Caco-2 (cell line): ENCODE measurements at regions not wholly inside any gene's neighbourhood (a gene's known extent, or its start where the extent isn't known, plus 50 kb on each side); places are given as distances from the start of the nearest gene placed in this dataset.

Experiments
- BruUV-seq: library from RNA; stranded (reverse); fragments of 400-500 nt; replicated peaks from 2 replicates; lab custom pipeline; 2021; lab: Mats Ljungman, UMichigan
- CTCF ChIA-PET: fragments of 300-600 bp; sonication (Branson Sonifier 250); formaldehyde crosslinking; loops from one replicate; lab custom pipeline; 2022; ENCODE audit warnings: antibody characterized with exemption; lab: Charles Lee
- POLR2A ChIA-PET: fragments of 300-600 bp; sonication (Branson Sonifier 250); formaldehyde crosslinking; loops from one replicate; lab custom pipeline; 2022; ENCODE audit warnings: antibody characterized with exemption; lab: Charles Lee
- DNase-seq, 2 experiments: peaks; one replicate each; pipeline versions ENCODE4 v3.0.0 to v3.0.0-alpha.2; 2020 to 2022
- H3K27me3 ChIP-seq: replicated peaks from 2 replicates; pipeline ENCODE4 v1.6.0; 2011; ENCODE audit warnings: low read length; ENCODE audit not compliant: control insufficient read depth, insufficient read depth
- H3K36me3 ChIP-seq: 2 replicates; pipeline ENCODE4 v1.5.1; 2011; ENCODE audit warnings: low read length; ENCODE audit not compliant: control insufficient read depth, insufficient read depth
- H3K4me1 ChIP-seq: fragments of 250-450 bp; sonication (Bioruptor Pico); 2 replicates; pipeline ENCODE4 v1.5.1; 2020; ENCODE audit warnings: mild to moderate bottlenecking
- H3K4me3 ChIP-seq: 2 replicates; pipeline ENCODE4 v1.5.1; 2011; ENCODE audit warnings: low read depth, mild to moderate bottlenecking, control low read depth, low read length
- H3K9me3 ChIP-seq: fragments of 250-450 bp; sonication (Bioruptor Pico); 2 replicates; pipeline ENCODE4 v1.5.1; 2020; ENCODE audit warnings: mild to moderate bottlenecking, moderate library complexity
- H3K27ac Mint-ChIP-seq: one replicate; pipeline ENCODE4 v1.8.0; 2022; ENCODE audit warnings: mixed read lengths; ENCODE audit not compliant: unreplicated experiment
- H3K27me3 Mint-ChIP-seq: one replicate; pipeline ENCODE4 v1.8.0; 2022; ENCODE audit warnings: mixed read lengths; ENCODE audit not compliant: insufficient read depth, unreplicated experiment
- H3K36me3 Mint-ChIP-seq: one replicate; pipeline ENCODE4 v1.8.0; 2022; ENCODE audit warnings: mild to moderate bottlenecking, mixed read lengths; ENCODE audit not compliant: insufficient read depth, unreplicated experiment
- H3K4me1 Mint-ChIP-seq: one replicate; pipeline ENCODE4 v1.8.0; 2022; ENCODE audit warnings: low read depth, mixed read lengths; ENCODE audit not compliant: unreplicated experiment
- H3K4me3 Mint-ChIP-seq: one replicate; pipeline ENCODE4 v1.8.0; 2022; ENCODE audit warnings: mild to moderate bottlenecking, moderate library complexity, mixed read lengths; ENCODE audit not compliant: unreplicated experiment
- H3K9me3 Mint-ChIP-seq: one replicate; pipeline ENCODE4 v1.8.0; 2022; ENCODE audit warnings: mixed read lengths; ENCODE audit not compliant: unreplicated experiment
- CTCF ChIP-seq, 2 experiments: fragments of 200-600 bp in 1 of 2; IDR thresholded peaks; 1 replicate in 1 of 2; 2 replicates in 1 of 2; pipeline versions ENCODE4 v1.5.1 to v1.8.0; 2011 to 2022; ENCODE audit warnings: antibody characterized with exemption in 1 of 2, control low read depth in 1 of 2, inconsistent platforms in 1 of 2, low read depth in 1 of 2, low read length in 1 of 2, mild to moderate bottlenecking in 1 of 2, moderate library complexity in 1 of 2; ENCODE audit not compliant: insufficient read depth in 1 of 2, severe bottlenecking in 1 of 2, unreplicated experiment in 1 of 2
- intact Hi-C: fragments of 100-400 bp; cut with micrococcal nuclease; formaldehyde crosslinking; loops from one replicate; pipeline ENCODE4 v1.10.0; 2022; ENCODE audit not compliant: unreplicated experiment

GRCh38 chr10:78856421-78856820, 212.3 kb upstream of the ZMIZ1 start:
- ChIA-PET POLR2A (no interaction called here), CTCF (no interaction called here)
- no peak for TF ChIP-seq CTCF (IDR thresholded peaks at IDR 0.05; ENCODE audit: insufficient read depth in 1 of 2, low read depth in 1 of 2, low read length in 1 of 2, severe bottlenecking in 1 of 2, unreplicated experiment in 1 of 2)
- Mint-ChIP-seq H3K9me3 (no peaks in the 10 kb centered on the region), H3K4me3 (no peak overlapping the region), H3K27me3 (no peaks in the 10 kb centered on the region), H3K36me3 (no peaks in the 10 kb centered on the region), H3K27ac (no peak overlapping the region), H3K4me1 (peaks cover 7% of the 10 kb centered on the region)
- intact Hi-C loops = no loop called here
- no peaks in the 10 kb centered on the region for H3K4me1 ChIP-seq
- no peaks in the 10 kb centered on the region for H3K9me3 ChIP-seq
- H3K36me3 ChIP-seq = no peaks in the 10 kb centered on the region
- no peak for DNase-seq
- no TSS peak for BruUV-seq
- H3K27me3 ChIP-seq = no peaks in the 10 kb centered on the region
- no peak overlapping the region for H3K4me3 ChIP-seq

- CTCF ChIA-PET = no interaction called here
- Mint-ChIP-seq H3K27ac (no peak overlapping the region), H3K9me3 (no peaks in the 10 kb centered on the region), H3K27me3 (no peaks in the 10 kb centered on the region), H3K36me3 (no peaks in the 10 kb centered on the region), H3K4me1 (peaks cover 7% of the 10 kb centered on the region), H3K4me3 (no peak overlapping the region)
- H3K27me3 ChIP-seq = no peaks in the 10 kb centered on the region
- intact Hi-C loops = no loop called here
- H3K4me3 ChIP-seq = no peak overlapping the region
- DNase-seq = no peak
- H3K4me1 ChIP-seq = no peaks in the 10 kb centered on the region
- no peaks in the 10 kb centered on the region for H3K36me3 ChIP-seq
- no peak for TF ChIP-seq CTCF (IDR thresholded peaks at IDR 0.05; ENCODE audit: insufficient read depth in 1 of 2, low read depth in 1 of 2, low read length in 1 of 2, severe bottlenecking in 1 of 2, unreplicated experiment in 1 of 2)
- BruUV-seq = no TSS peak
- POLR2A ChIA-PET = no interaction called here
- H3K9me3 ChIP-seq = no peaks in the 10 kb centered on the region
Observed at GRCh38 chr10:78857193-78857592, 211.6 kb upstream of the ZMIZ1 start.

- Mint-ChIP-seq H3K4me3 (no peak overlapping the region), H3K36me3 (no peaks in the 10 kb centered on the region), H3K9me3 (no peaks in the 10 kb centered on the region), H3K27ac (no peak overlapping the region), H3K4me1 (no peaks in the 10 kb centered on the region), H3K27me3 (no peaks in the 10 kb centered on the region)
- Histone ChIP-seq H3K36me3 (no peaks in the 10 kb centered on the region), H3K4me3 (no peak overlapping the region), H3K4me1 (no peaks in the 10 kb centered on the region), H3K9me3 (no peaks in the 10 kb centered on the region), H3K27me3 (no peaks in the 10 kb centered on the region)
- intact Hi-C loops = no loop called here
- ChIA-PET POLR2A (no interaction called here), CTCF (no interaction called here)
- no peak for TF ChIP-seq CTCF (IDR thresholded peaks at IDR 0.05; ENCODE audit: insufficient read depth in 1 of 2, low read depth in 1 of 2, low read length in 1 of 2, severe bottlenecking in 1 of 2, unreplicated experiment in 1 of 2)
- BruUV-seq = no TSS peak
- DNase-seq = no peak
Observed at GRCh38 chr10:78859266-78859665, 209.5 kb upstream of the ZMIZ1 start.
